Nephron progenitor cell (in vitro differentiated cells): ENCODE measurements at regions not wholly inside any gene's neighbourhood (a gene's known extent, or its start where the extent isn't known, plus 50 kb on each side); places are given as distances from the start of the nearest gene placed in this dataset.

ENCODE experiments used
- DNase-seq: peaks from one replicate; pipeline ENCODE4 v3.0.0; 2021
- H3K27ac Mint-ChIP-seq: 2 replicates; pipeline ENCODE4 v1.8.0; 2021; ENCODE audit warnings: mild to moderate bottlenecking, moderate library complexity, mixed read lengths
- H3K27me3 Mint-ChIP-seq: 2 replicates; pipeline ENCODE4 v1.8.0; 2021; ENCODE audit warnings: mild to moderate bottlenecking, low read depth, mixed read lengths; ENCODE audit not compliant: poor library complexity
- H3K36me3 Mint-ChIP-seq: 2 replicates; pipeline ENCODE4 v1.8.0; 2021; ENCODE audit warnings: low read depth, mixed read lengths
- H3K4me1 Mint-ChIP-seq: 2 replicates; pipeline ENCODE4 v1.8.0; 2021; ENCODE audit warnings: mixed read lengths
- H3K4me3 Mint-ChIP-seq: 2 replicates; pipeline ENCODE4 v1.8.0; 2021; ENCODE audit warnings: mild to moderate bottlenecking, moderate library complexity, mixed read lengths
- H3K9me3 Mint-ChIP-seq: 2 replicates; pipeline ENCODE4 v1.8.0; 2021; ENCODE audit warnings: mild to moderate bottlenecking, moderate library complexity, mixed read lengths
- CTCF ChIP-seq: fragments of 200-600 bp; sonication (generic); IDR thresholded peaks from 2 replicates; pipeline ENCODE4 v1.5.0; 2021; ENCODE audit warnings: antibody characterized with exemption

DNA sequence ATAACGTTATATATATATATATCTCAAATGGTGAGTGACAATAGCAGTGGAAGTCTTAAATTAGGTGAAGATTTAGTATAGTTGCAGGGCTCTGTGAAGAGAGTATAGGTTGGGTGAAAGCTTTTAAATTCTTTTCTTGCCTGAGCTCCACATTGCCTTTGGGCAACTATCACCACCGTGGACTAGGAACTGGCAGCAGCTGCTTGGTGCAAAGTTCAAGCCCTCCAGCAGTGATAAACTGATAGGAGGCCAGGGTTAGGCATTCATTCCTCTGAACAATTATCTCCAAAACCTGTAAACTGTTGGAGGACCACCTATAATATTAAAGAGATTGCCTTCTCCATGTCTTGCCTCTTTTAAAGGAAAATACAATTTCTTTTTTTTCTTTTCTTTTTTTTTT is 91.2 kb upstream of the ATXN7L3B start:
- Mint-ChIP-seq H3K36me3 (no peaks in the 10 kb centered on the region), H3K4me3 (no peak overlapping the region), H3K27ac (no peak overlapping the region)

GRCh38 chr12:74449872-74450271 is 87.8 kb upstream of the ATXN7L3B start:
- H3K27ac Mint-ChIP-seq, result no peak overlapping the region
- H3K36me3 Mint-ChIP-seq, result no peaks in the 10 kb centered on the region
- no peak for TF ChIP-seq CTCF
- no peak overlapping the region for H3K4me3 Mint-ChIP-seq
- no peaks in the 10 kb centered on the region for H3K4me1 Mint-ChIP-seq
- DNase-seq, result no peak
- no peaks in the 10 kb centered on the region for H3K27me3 Mint-ChIP-seq
- no peaks in the 10 kb centered on the region for H3K9me3 Mint-ChIP-seq

More for the DNA sequence above, 91.2 kb upstream of the ATXN7L3B start:
- Mint-ChIP-seq H3K4me1 (no peaks in the 10 kb centered on the region), H3K27me3 (no peaks in the 10 kb centered on the region), H3K9me3 (no peaks in the 10 kb centered on the region)
- no peak for DNase-seq
- TF ChIP-seq CTCF, result no peak

- Mint-ChIP-seq H3K9me3 (no peaks in the 10 kb centered on the region), H3K27ac (no peak overlapping the region), H3K4me3 (no peak overlapping the region), H3K27me3 (no peaks in the 10 kb centered on the region), H3K36me3 (no peaks in the 10 kb centered on the region), H3K4me1 (no peaks in the 10 kb centered on the region)
- TF ChIP-seq CTCF, result no peak
- no peak for DNase-seq
Measured at GRCh38 chr12:74454109-74454508, 83.5 kb upstream of the ATXN7L3B start.

GRCh38 chr12:74455429-74455828 is 82.2 kb upstream of the ATXN7L3B start:
- no peaks in the 10 kb centered on the region for H3K27me3 Mint-ChIP-seq

DNA sequence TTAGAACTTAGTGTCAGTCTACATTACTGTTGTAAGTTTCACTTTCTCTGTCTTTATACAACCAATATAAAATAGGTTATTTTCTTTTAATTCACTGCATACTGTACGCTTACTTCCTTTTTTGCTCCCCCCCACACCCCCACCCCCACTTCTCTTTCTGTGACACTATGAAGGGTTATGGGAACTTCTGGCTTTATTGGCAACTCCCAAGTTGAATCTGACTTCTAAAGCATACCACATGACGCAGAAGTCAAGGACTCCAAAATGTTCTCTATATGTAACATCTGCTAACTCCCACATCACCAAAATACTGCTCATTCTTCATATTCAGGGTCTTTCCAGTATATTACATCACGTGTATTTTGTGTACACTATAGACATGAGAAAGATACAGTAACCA is 81.2 kb upstream of the ATXN7L3B start:
- Mint-ChIP-seq H3K9me3 (no peaks in the 10 kb centered on the region), H3K27me3 (no peaks in the 10 kb centered on the region), H3K27ac (no peak overlapping the region), H3K36me3 (no peaks in the 10 kb centered on the region), H3K4me3 (no peak overlapping the region), H3K4me1 (no peaks in the 10 kb centered on the region)
- no peak for DNase-seq
- TF ChIP-seq CTCF, result no peak

More at GRCh38 chr12:74455429-74455828, 82.2 kb upstream of the ATXN7L3B start:
- no peaks in the 10 kb centered on the region for H3K4me1 Mint-ChIP-seq
- no peak overlapping the region for H3K4me3 Mint-ChIP-seq
- no peaks in the 10 kb centered on the region for H3K9me3 Mint-ChIP-seq
- TF ChIP-seq CTCF, result no peak
- no peak overlapping the region for H3K27ac Mint-ChIP-seq
- H3K36me3 Mint-ChIP-seq, result no peaks in the 10 kb centered on the region
- no peak for DNase-seq

DNA sequence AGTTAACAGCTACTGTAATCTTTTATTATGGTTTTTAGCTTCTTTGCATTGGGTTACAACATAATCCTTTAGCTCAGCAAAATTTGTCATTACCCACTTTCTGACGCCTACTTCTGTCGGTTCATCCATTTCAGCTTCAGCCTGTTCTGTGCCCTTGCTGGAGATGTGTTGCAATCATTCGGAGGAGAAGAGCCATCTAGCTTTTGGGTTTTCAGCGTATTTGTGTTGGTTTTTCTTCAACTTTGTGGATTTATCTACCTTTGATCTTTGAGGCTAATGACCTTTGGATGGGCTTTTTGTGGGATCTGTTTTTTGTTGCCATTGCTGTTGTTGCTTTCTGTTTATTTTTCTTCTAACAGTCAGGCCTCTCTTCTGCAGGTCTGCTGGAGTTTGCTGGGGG is 69.2 kb upstream of the ATXN7L3B start:
- H3K4me1 Mint-ChIP-seq, result no peaks in the 10 kb centered on the region
- TF ChIP-seq CTCF, result no peak
- no peak overlapping the region for H3K27ac Mint-ChIP-seq
- peaks cover 4% of the 10 kb centered on the region for H3K9me3 Mint-ChIP-seq
- H3K27me3 Mint-ChIP-seq, result peaks cover 7% of the 10 kb centered on the region
- no peaks in the 10 kb centered on the region for H3K36me3 Mint-ChIP-seq
- no peak for DNase-seq
- H3K4me3 Mint-ChIP-seq, result no peak overlapping the region
